OCI-LY3 (cell line): ENCODE measurements at regions not wholly inside any gene's neighbourhood (a gene's known extent, or its start where the extent isn't known, plus 50 kb on each side); places are given as distances from the start of the nearest gene placed in this dataset.

ENCODE experiments used
- H2AFZ ChIP-seq: fragments of 200-600, 300-600 bp; shearing (Covaris generic); 2 replicates; pipeline ENCODE4 v1.6.0; 2014; ENCODE audit warnings: antibody characterized with exemption, low read depth, low read length
- H3K27ac ChIP-seq: fragments of 200-600, 300-600 bp; sonication (generic); 2 replicates; pipeline ENCODE4 v1.5.1; 2014; ENCODE audit warnings: mild to moderate bottlenecking, low read length, moderate library complexity, mixed read lengths
- H3K27me3 ChIP-seq: fragments of 200-600, 300-600 bp; sonication (generic); 2 replicates; pipeline ENCODE4 v1.6.1; 2014; ENCODE audit warnings: low read depth, low read length, mixed read lengths
- H3K36me3 ChIP-seq: fragments of 200-600, 300-600 bp; sonication (generic); replicated peaks from 2 replicates; pipeline ENCODE3; 2014; ENCODE audit warnings: low read depth, low read length, mixed read lengths
- H3K4me1 ChIP-seq: fragments of 300-600, 200-600 bp; sonication (generic); 2 replicates; pipeline ENCODE4 v1.6.1; 2014; ENCODE audit warnings: low read length, mixed read lengths
- H3K4me2 ChIP-seq: fragments of 200-600, 300-600 bp; sonication (generic); 2 replicates; pipeline ENCODE4 v1.6.1; 2014; ENCODE audit warnings: low read length, mixed read lengths
- H3K4me3 ChIP-seq: fragments of 300-600, 200-600 bp; sonication (generic); 2 replicates; pipeline ENCODE4 v1.5.1; 2014; ENCODE audit warnings: antibody characterized with exemption, mild to moderate bottlenecking, low read length, moderate library complexity
- H3K79me2 ChIP-seq: fragments of 300-600, 200-600 bp; shearing (Covaris generic); 2 replicates; pipeline ENCODE4 v1.6.1; 2014; ENCODE audit warnings: mild to moderate bottlenecking, low read length, mixed read lengths
- H3K9ac ChIP-seq: fragments of 300-600, 200-600 bp; shearing (Covaris generic); 2 replicates; pipeline ENCODE4 v1.6.0; 2014; ENCODE audit warnings: mild to moderate bottlenecking, low read length, moderate library complexity
- H3K9me3 ChIP-seq: fragments of 200-600, 300-600 bp; shearing (Covaris generic); 2 replicates; pipeline ENCODE4 v1.6.1; 2014; ENCODE audit warnings: low read length, mixed read lengths; ENCODE audit not compliant: insufficient read depth
- H4K20me1 ChIP-seq: fragments of 200-600, 300-600 bp; sonication (generic); 2 replicates; pipeline ENCODE4 v1.6.1; 2016; ENCODE audit warnings: low read length, mixed read lengths; ENCODE audit not compliant: insufficient read depth
- EZH2phosphoT487 ChIP-seq: fragments of 200-600 bp; shearing (Covaris generic); IDR thresholded peaks from 2 replicates; pipeline ENCODE4 v1.6.1; 2018; ENCODE audit warnings: antibody characterized with exemption, mixed run types, low read depth
- TF ChIP-seq, protein P1 (sequence below): fragments of 200-600, 300-600 bp; sonication (generic); IDR thresholded peaks from 2 replicates; pipeline ENCODE4 v1.5.1; 2014; ENCODE audit warnings: antibody characterized with exemption, low read length, low read depth

DNA sequence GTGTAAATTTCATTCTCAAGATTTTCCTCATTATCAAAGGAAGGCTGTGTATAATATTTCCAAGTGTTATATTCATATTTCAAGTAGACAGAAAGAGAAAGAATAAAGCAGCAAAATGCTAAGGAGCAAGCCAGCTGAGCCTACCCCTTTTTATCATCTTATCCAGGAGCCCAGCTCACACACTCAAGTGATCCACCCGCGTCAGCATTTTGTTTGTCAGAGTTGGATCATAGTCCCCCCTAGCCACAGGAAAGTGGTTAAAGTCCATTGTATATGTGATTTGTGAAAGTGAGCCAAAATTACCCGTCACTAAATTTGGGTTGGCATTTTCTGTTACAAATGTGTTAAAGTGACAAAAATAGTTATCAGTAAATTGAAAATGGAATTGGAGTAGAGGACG, 289.3 kb upstream of the CTSO start:
- no peaks in the 10 kb centered on the region for H3K9me3 ChIP-seq
- H3K79me2 ChIP-seq: no peaks in the 10 kb centered on the region
- no peak overlapping the region for H3K4me2 ChIP-seq
- H3K4me3 ChIP-seq: no peak overlapping the region
- no peak overlapping the region for H3K27ac ChIP-seq
- H4K20me1 ChIP-seq: no peaks in the 10 kb centered on the region
- no peak overlapping the region for H2AFZ ChIP-seq
- no peaks in the 10 kb centered on the region for H3K36me3 ChIP-seq
- no peak overlapping the region for H3K9ac ChIP-seq
- no peaks in the 10 kb centered on the region for H3K27me3 ChIP-seq
- no peaks in the 10 kb centered on the region for H3K4me1 ChIP-seq
- no peak for TF ChIP-seq EZH2phosphoT487
- TF ChIP-seq, protein P1, sequence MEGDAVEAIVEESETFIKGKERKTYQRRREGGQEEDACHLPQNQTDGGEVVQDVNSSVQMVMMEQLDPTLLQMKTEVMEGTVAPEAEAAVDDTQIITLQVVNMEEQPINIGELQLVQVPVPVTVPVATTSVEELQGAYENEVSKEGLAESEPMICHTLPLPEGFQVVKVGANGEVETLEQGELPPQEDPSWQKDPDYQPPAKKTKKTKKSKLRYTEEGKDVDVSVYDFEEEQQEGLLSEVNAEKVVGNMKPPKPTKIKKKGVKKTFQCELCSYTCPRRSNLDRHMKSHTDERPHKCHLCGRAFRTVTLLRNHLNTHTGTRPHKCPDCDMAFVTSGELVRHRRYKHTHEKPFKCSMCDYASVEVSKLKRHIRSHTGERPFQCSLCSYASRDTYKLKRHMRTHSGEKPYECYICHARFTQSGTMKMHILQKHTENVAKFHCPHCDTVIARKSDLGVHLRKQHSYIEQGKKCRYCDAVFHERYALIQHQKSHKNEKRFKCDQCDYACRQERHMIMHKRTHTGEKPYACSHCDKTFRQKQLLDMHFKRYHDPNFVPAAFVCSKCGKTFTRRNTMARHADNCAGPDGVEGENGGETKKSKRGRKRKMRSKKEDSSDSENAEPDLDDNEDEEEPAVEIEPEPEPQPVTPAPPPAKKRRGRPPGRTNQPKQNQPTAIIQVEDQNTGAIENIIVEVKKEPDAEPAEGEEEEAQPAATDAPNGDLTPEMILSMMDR: no peak

DNA sequence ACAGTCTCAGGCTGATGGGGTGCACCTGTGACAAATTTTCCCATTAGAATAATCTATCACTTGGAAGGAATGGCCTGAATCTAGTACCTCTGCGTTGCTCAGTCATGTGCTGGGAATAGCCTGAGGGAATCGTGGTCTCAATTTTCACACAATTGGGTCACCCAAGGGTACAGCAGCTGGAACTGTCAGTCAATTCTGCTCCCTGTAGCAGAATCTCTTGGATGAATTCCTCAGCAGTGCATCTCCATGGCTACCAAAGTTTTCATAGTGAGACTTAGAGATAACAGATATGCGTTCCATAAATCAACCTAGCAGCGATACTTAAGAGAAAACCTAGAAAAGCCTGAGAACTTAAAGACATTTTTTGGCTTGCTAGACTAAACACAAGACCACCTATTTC, 288.7 kb upstream of the CTSO start:
- Histone ChIP-seq H3K4me3 (no peak overlapping the region), H3K79me2 (no peaks in the 10 kb centered on the region), H3K27me3 (no peaks in the 10 kb centered on the region), H3K4me2 (no peak overlapping the region), H3K36me3 (no peaks in the 10 kb centered on the region), H4K20me1 (no peaks in the 10 kb centered on the region), H2AFZ (no peak overlapping the region), H3K4me1 (no peaks in the 10 kb centered on the region), H3K9ac (no peak overlapping the region), H3K27ac (no peak overlapping the region), H3K9me3 (no peaks in the 10 kb centered on the region)
- TF ChIP-seq EZH2phosphoT487: no peak
- TF ChIP-seq, protein P1: no peak

DNA sequence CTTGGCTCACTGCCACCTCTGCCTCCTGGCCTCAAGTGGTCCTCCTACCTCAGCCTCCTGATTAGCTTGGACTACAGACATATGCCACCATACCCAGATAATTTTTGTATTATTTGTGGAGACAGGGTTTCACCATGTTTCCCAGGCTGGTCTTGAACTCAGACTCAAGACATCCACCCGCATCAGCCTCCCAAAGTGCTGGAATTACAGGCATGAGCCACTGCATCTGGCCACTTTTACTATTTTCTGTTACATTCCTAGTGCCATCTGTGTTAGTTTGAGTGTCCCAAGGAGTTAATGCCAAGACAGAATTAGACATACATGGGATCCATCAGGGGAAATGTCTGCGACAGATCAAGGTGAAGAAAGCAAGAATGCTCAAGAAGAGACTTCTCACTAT, 288.2 kb upstream of the CTSO start:
- TF ChIP-seq EZH2phosphoT487: no peak
- TF ChIP-seq, protein P1: no peak
- Histone ChIP-seq H4K20me1 (no peaks in the 10 kb centered on the region), H3K27ac (no peak overlapping the region), H3K4me3 (no peak overlapping the region), H3K27me3 (no peaks in the 10 kb centered on the region), H3K36me3 (no peaks in the 10 kb centered on the region), H3K9ac (no peak overlapping the region), H3K79me2 (no peaks in the 10 kb centered on the region), H3K4me1 (no peaks in the 10 kb centered on the region), H2AFZ (no peak overlapping the region), H3K4me2 (no peak overlapping the region), H3K9me3 (no peaks in the 10 kb centered on the region)

DNA sequence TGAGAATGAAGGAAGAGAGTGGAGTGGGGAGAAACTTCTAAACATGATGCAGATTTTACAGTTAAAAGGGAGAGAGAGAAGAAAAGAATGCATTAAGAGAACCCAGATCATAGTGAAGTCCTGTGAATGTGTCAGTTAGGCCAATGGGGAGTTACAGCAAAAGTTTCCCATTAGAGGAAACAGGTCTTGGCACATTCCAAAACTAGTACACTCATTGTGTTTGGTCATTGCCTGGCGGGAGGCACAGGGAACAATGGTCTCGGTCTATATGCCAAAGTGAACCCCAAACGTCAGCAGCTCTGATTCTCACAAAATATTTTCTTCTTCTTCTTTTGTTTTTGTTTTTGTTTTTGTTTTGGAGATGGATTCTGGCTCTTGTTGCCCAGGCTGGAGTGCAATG, 284.5 kb upstream of the CTSO start:
- no peaks in the 10 kb centered on the region for H4K20me1 ChIP-seq
- no peaks in the 10 kb centered on the region for H3K36me3 ChIP-seq
- TF ChIP-seq, protein P1: no peak
- TF ChIP-seq EZH2phosphoT487: no peak
- no peaks in the 10 kb centered on the region for H3K4me1 ChIP-seq
- no peaks in the 10 kb centered on the region for H3K79me2 ChIP-seq
- H3K9me3 ChIP-seq: no peaks in the 10 kb centered on the region
- H2AFZ ChIP-seq: no peak overlapping the region
- no peak overlapping the region for H3K9ac ChIP-seq
- no peaks in the 10 kb centered on the region for H3K27me3 ChIP-seq
- no peak overlapping the region for H3K27ac ChIP-seq
- no peak overlapping the region for H3K4me2 ChIP-seq
- no peak overlapping the region for H3K4me3 ChIP-seq
